IMR-90 (cell line): ENCODE measurements at regions not wholly inside any gene's neighbourhood (a gene's known extent, or its start where the extent isn't known, plus 50 kb on each side); places are given as distances from the start of the nearest gene placed in this dataset.
"Not testable (repeated sequence)": the region's sequence is repeated elsewhere in the genome, so short reads cannot be mapped to it uniquely, and the experiment has no call there.

Source experiments
- ATAC-seq: fragments of 200-7000 bp; cut with Tn5 transposase; 2 replicates; pipeline ENCODE4 v1.9.1; 2020; ENCODE audit warnings: low read depth, mild to moderate bottlenecking, moderate library complexity
- BruUV-seq: library from RNA; stranded (reverse); fragments of 400-500 nt; replicated peaks from 2 replicates; lab custom pipeline; 2021; lab: Mats Ljungman, UMichigan
- CTCF ChIA-PET: fragments of 300-600 bp; formaldehyde crosslinking; extraction: SDS; loops from one replicate; lab custom pipeline; 2021; ENCODE audit warnings: antibody characterized with exemption; lab: Yijun Ruan, JAX
- POLR2A ChIA-PET: fragments of 300-600 bp; sonication (Branson Sonifier 250); formaldehyde crosslinking; loops from one replicate; lab custom pipeline; 2022; ENCODE audit warnings: antibody characterized with exemption; ENCODE audit not compliant: unreplicated experiment; lab: Charles Lee
- DNase-seq: peaks from one replicate; pipeline ENCODE4 v3.0.0; 2013
- H2AFZ ChIP-seq: replicated peaks from 2 replicates; pipeline ENCODE3; 2013; ENCODE audit warnings: low read length, mild to moderate bottlenecking; ENCODE audit not compliant: poor library complexity
- H2AK5ac ChIP-seq: 2 replicates; pipeline ENCODE4 v1.6.1; 2013; ENCODE audit warnings: low read depth, low read length, inconsistent platforms
- H2AK9ac ChIP-seq: replicated peaks from 2 replicates; pipeline ENCODE3; 2013; ENCODE audit warnings: mild to moderate bottlenecking, low read depth, low read length, moderate library complexity; ENCODE audit not compliant: poor library complexity
- H2BK120ac ChIP-seq: 2 replicates; pipeline ENCODE4 v1.6.1; 2013; ENCODE audit warnings: low read depth, low read length, inconsistent platforms
- H2BK15ac ChIP-seq: 3 replicates; pipeline ENCODE4 v1.6.1; 2013; ENCODE audit warnings: low read depth, low read length, inconsistent platforms
- H2BK20ac ChIP-seq: 2 replicates; pipeline ENCODE4 v1.6.1; 2013; ENCODE audit warnings: low read depth, mild to moderate bottlenecking, inconsistent platforms, low read length, moderate library complexity
- H2BK5ac ChIP-seq: 2 replicates; pipeline ENCODE4 v1.6.1; 2013; ENCODE audit warnings: mild to moderate bottlenecking, low read depth, low read length, inconsistent platforms; ENCODE audit not compliant: poor library complexity, severe bottlenecking
- H3K14ac ChIP-seq: replicated peaks from 2 replicates; pipeline ENCODE4 v1.6.1; 2013; ENCODE audit warnings: low read depth, low read length, inconsistent platforms
- H3K18ac ChIP-seq: 2 replicates; pipeline ENCODE4 v1.6.1; 2013; ENCODE audit warnings: low read depth, low read length, control low read depth
- H3K23ac ChIP-seq: 2 replicates; pipeline ENCODE4 v1.6.1; 2013; ENCODE audit warnings: low read depth, low read length, inconsistent platforms
- H3K27ac ChIP-seq: 2 replicates; pipeline ENCODE4 v1.5.1; 2013; ENCODE audit warnings: mild to moderate bottlenecking, control low read depth, low read length; ENCODE audit not compliant: insufficient read depth
- H3K27me3 ChIP-seq: 2 replicates; pipeline ENCODE4 v1.6.1; 2013; ENCODE audit warnings: low read length; ENCODE audit not compliant: control insufficient read depth, insufficient read depth
- H3K36me3 ChIP-seq: 2 replicates; pipeline ENCODE4 v1.6.1; 2013; ENCODE audit warnings: low read length, mixed read lengths; ENCODE audit not compliant: control insufficient read depth, insufficient read depth
- H3K4ac ChIP-seq: 2 replicates; pipeline ENCODE4 v1.6.1; 2013; ENCODE audit warnings: low read depth, low read length, inconsistent platforms
- H3K4me1 ChIP-seq: 2 replicates; pipeline ENCODE4 v1.6.1; 2013; ENCODE audit warnings: low read length, mixed read lengths; ENCODE audit not compliant: control insufficient read depth, insufficient read depth
- H3K4me2 ChIP-seq: 2 replicates; pipeline ENCODE4 v1.6.1; 2013; ENCODE audit warnings: low read depth, mild to moderate bottlenecking, control low read depth, low read length, moderate library complexity
- H3K4me3 ChIP-seq: 2 replicates; pipeline ENCODE4 v1.5.1; 2013; ENCODE audit warnings: low read depth, mild to moderate bottlenecking, control low read depth, low read length, moderate library complexity; ENCODE audit not compliant: insufficient read depth
- H3K56ac ChIP-seq: 2 replicates; pipeline ENCODE4 v1.6.1; 2013; ENCODE audit warnings: low read length, inconsistent platforms; ENCODE audit not compliant: insufficient read depth; ENCODE audit errors: extremely low read depth
- H3K79me1 ChIP-seq, 2 experiments: 2 replicates each; pipeline ENCODE4 v1.6.1; 2013; ENCODE audit warnings: low read length in 2 of 2, inconsistent platforms in 1 of 2, low read depth in 1 of 2
- H3K9ac ChIP-seq: 2 replicates; pipeline ENCODE4 v1.6.1; 2013; ENCODE audit warnings: low read depth, low read length, control low read depth
- H3K9me1 ChIP-seq: 2 replicates; pipeline ENCODE4 v1.6.1; 2013; ENCODE audit warnings: low read length, inconsistent platforms; ENCODE audit not compliant: insufficient read depth
- H3K9me3 ChIP-seq: 2 replicates; pipeline ENCODE4 v1.6.1; 2013; ENCODE audit warnings: low read length; ENCODE audit not compliant: control insufficient read depth, insufficient read depth
- H4K20me1 ChIP-seq: 2 replicates; pipeline ENCODE4 v1.6.1; 2013; ENCODE audit warnings: low read length, inconsistent platforms; ENCODE audit not compliant: insufficient read depth
- H4K5ac ChIP-seq: 2 replicates; pipeline ENCODE4 v1.6.1; 2013; ENCODE audit warnings: mild to moderate bottlenecking, low read depth, low read length, control low read depth
- H4K8ac ChIP-seq, 2 experiments: 2 replicates each; pipeline ENCODE4 v1.6.1; 2013; ENCODE audit warnings: low read depth in 2 of 2, low read length in 2 of 2, control low read depth in 1 of 2, inconsistent platforms in 1 of 2
- H4K91ac ChIP-seq: 2 replicates; pipeline ENCODE4 v1.6.1; 2013; ENCODE audit warnings: low read depth, low read length, inconsistent platforms; ENCODE audit not compliant: insufficient read depth
- BHLHE40 ChIP-seq: fragments of 150-350 bp; IDR thresholded peaks from 2 replicates; pipeline ENCODE4 v1.6.1; 2016; ENCODE audit warnings: mild to moderate bottlenecking, low read depth, low read length
- MAZ ChIP-seq: IDR thresholded peaks from 2 replicates; pipeline ENCODE4 v1.6.1; 2012; ENCODE audit warnings: low read depth, mild to moderate bottlenecking, low read length, improper control_type of control experiment, moderate library complexity, borderline replicate concordance
- POLR2A ChIP-seq: IDR thresholded peaks from 2 replicates; pipeline ENCODE4 v1.6.1; 2012; ENCODE audit warnings: mild to moderate bottlenecking, low read depth, low read length
- RFX5 ChIP-seq: IDR thresholded peaks from 2 replicates; pipeline ENCODE4 v1.8.0; 2012; ENCODE audit warnings: low read depth, mild to moderate bottlenecking, low read length, moderate library complexity
- WGBS, 2 experiments: methylation state at CpG; one replicate each; pipeline versions ENCODE4 v1.1.5 to v1.1.7; 2013; ENCODE audit warnings: missing lambda C conversion rate in 2 of 2; ENCODE audit not compliant: insufficient read length in 1 of 2; ENCODE audit errors: extremely low coverage in 2 of 2; 5-methylcytosine and 5-hydroxymethylcytosine counted together
- dilution Hi-C: fragments of 300-500 bp; cut with HindIII; formaldehyde crosslinking; loops from one replicate; pipeline ENCODE4 v1.14.3; 2018; ENCODE audit warnings: low sequenced_read_pairs; ENCODE audit not compliant: unreplicated experiment
- in situ Hi-C: fragments of 300-500 bp; cut with MboI; formaldehyde crosslinking; loops from 3 replicates; pipeline ENCODE4 v1.14.3; 2019; ENCODE audit warnings: low sequenced_read_pairs, inconsistent platforms, mixed read lengths
- intact Hi-C: fragments of 100-400 bp; cut with micrococcal nuclease; formaldehyde crosslinking; loops from 2 replicates; pipeline ENCODE4 v1.10.0; 2022
- TF ChIP-seq, protein P1 (sequence below): fragments of 150-350 bp; IDR thresholded peaks from 2 replicates; pipeline ENCODE4 v1.6.1; 2016; ENCODE audit warnings: low read depth, mild to moderate bottlenecking, low read length, moderate library complexity, borderline replicate concordance

DNA sequence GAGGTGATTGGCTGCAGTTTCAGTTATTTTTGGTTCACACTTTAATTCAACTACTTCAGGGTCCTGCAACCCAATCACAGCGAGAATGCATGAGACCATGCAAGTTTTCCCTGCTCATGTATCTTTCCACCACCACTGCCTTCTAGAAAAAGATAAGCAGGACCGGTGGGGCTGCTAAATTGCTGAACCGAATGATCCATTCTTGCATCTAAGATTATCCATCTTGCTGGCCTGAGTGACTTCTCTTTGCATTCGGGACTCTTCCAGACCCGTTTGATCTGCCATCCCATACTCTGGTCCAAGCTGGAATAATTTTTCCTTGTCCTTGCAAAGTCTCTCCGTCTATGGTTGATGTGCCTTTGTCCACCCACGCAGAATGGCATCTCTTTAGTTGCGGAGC is 56.3 kb upstream of the TP53I11 start:
- H2BK120ac ChIP-seq, result no peak overlapping the region
- H4K91ac ChIP-seq, result no peak overlapping the region
- in situ Hi-C loops (no loop called here), intact Hi-C loops (no loop called here), dilution Hi-C loops (no loop called here)
- H3K18ac ChIP-seq, result no peak overlapping the region
- H3K27ac ChIP-seq, result no peak overlapping the region
- BruUV-seq, result no TSS peak
- no peak overlapping the region for H3K56ac ChIP-seq
- 90% methylated on average over 2 of the region's 8 CpGs; no CpG with 5 or more reads in 1 of the 2 experiments for WGBS, 2 experiments
- no peak overlapping the region for H2AK9ac ChIP-seq
- ChIA-PET CTCF (no interaction called here), POLR2A (no interaction called here)
- no peak overlapping the region for H3K14ac ChIP-seq
- DNase-seq (no peak), ATAC-seq (no peak)
- no peak overlapping the region for H2AK5ac ChIP-seq
- H3K9me1 ChIP-seq, result no peaks in the 10 kb centered on the region
- H2BK15ac ChIP-seq, result no peak overlapping the region
- H3K9me3 ChIP-seq, result no peaks in the 10 kb centered on the region
- TF ChIP-seq, protein P1, sequence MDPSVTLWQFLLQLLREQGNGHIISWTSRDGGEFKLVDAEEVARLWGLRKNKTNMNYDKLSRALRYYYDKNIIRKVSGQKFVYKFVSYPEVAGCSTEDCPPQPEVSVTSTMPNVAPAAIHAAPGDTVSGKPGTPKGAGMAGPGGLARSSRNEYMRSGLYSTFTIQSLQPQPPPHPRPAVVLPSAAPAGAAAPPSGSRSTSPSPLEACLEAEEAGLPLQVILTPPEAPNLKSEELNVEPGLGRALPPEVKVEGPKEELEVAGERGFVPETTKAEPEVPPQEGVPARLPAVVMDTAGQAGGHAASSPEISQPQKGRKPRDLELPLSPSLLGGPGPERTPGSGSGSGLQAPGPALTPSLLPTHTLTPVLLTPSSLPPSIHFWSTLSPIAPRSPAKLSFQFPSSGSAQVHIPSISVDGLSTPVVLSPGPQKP, result no peak
- TF ChIP-seq MAZ, result no peak
- no peak for TF ChIP-seq POLR2A
- TF ChIP-seq BHLHE40, result no peak
- TF ChIP-seq RFX5, result no peak
- H3K36me3 ChIP-seq, result no peaks in the 10 kb centered on the region
- no peak overlapping the region for H4K5ac ChIP-seq
- no peak overlapping the region for H2AFZ ChIP-seq
- no peaks in the 10 kb centered on the region for H3K4me1 ChIP-seq
- H3K4me2 ChIP-seq, result no peak overlapping the region
- H2BK5ac ChIP-seq, result no peak overlapping the region
- no peak overlapping the region for H4K8ac ChIP-seq
- H2BK20ac ChIP-seq, result no peak overlapping the region
- no peak overlapping the region for H3K4ac ChIP-seq
- no peak overlapping the region for H3K9ac ChIP-seq
- H3K4me3 ChIP-seq, result no peak overlapping the region
- H3K23ac ChIP-seq, result no peak overlapping the region
- H3K79me1 ChIP-seq, result no peaks in the 10 kb centered on the region
- no peaks in the 10 kb centered on the region for H4K20me1 ChIP-seq
- peaks cover 13% of the 10 kb centered on the region for H3K27me3 ChIP-seq

DNA sequence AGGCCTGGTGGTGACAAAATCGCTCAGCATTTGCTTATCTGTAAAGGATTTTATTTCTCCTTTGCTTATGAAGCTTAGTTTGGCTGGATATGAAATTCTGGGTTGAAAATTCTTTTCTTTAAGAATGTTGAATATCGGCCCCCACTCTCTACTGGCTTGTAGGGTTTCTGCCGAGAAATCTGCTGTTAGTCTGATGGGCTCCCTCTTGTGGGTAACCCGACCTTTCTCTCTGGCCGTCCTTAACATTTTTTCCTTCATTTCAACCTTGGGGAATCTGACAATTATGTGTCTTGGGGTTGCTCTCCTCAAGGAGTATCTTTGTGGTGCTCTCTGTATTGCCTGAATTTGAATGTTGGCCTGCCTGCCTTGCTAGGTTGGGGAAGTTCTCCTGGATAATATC is 65.3 kb upstream of the TP53I11 start:
- H3K79me1 ChIP-seq, in situ Hi-C loops, POLR2A ChIA-PET, H2BK5ac ChIP-seq, H4K91ac ChIP-seq, H3K56ac ChIP-seq, H3K9me3 ChIP-seq, H2AK9ac ChIP-seq, H3K9ac ChIP-seq, H3K4me2 ChIP-seq, H4K5ac ChIP-seq, H3K4me1 ChIP-seq, H4K20me1 ChIP-seq, H2BK15ac ChIP-seq, intact Hi-C loops, H3K4me3 ChIP-seq, H2BK120ac ChIP-seq, H3K14ac ChIP-seq, DNase-seq, H3K9me1 ChIP-seq, H2AK5ac ChIP-seq, ATAC-seq, H2AFZ ChIP-seq, H3K18ac ChIP-seq, dilution Hi-C loops, H3K4ac ChIP-seq, H3K27me3 ChIP-seq, BruUV-seq, H4K8ac ChIP-seq, H3K23ac ChIP-seq, H2BK20ac ChIP-seq, H3K36me3 ChIP-seq: not testable (repeated sequence)
- CTCF ChIA-PET, result interaction anchor here (0.7 to 1.4 kb wide), 2 partner anchors 26 to 33 kb away, joined by 3 to 10 read pairs; no protein-coding TSS in a partner anchor
- no CpG with 5 or more reads among the region's 5 CpGs for WGBS, 2 experiments
- peak overlapping the region; percentile 59; the same call in 1 of the 2 replicates for H3K27ac ChIP-seq
